ENCODE measurements at regions not wholly inside any gene's neighbourhood (a gene's known extent, or its start where the extent isn't known, plus 50 kb on each side); places are given as distances from the start of the nearest gene placed in this dataset.

- no peak for DNase-seq (ENCODE audit: low spot score)
These were observed 142.0 kb upstream of the MCHR2 start for GRCh38 chr6:100135977-100136376.

GRCh38 chr6:100134703-100135102 lies 140.7 kb upstream of the MCHR2 start:
- DNase-seq (ENCODE audit: low spot score) = no peak

- DNase-seq (ENCODE audit: low spot score) = no peak
These were observed 140.3 kb upstream of the MCHR2 start for GRCh38 chr6:100134297-100134696.

- no peak for DNase-seq (ENCODE audit: low spot score)
These were observed 138.0 kb upstream of the MCHR2 start for GRCh38 chr6:100132005-100132404.

- no peak for DNase-seq (ENCODE audit: low spot score)
These were observed 136.6 kb upstream of the MCHR2 start for GRCh38 chr6:100130630-100131029.

GRCh38 chr6:100126790-100127484 lies 132.9 kb upstream of the MCHR2 start:
- DNase-seq (ENCODE audit: low spot score) = no peak

GRCh38 chr6:100121854-100122609 lies 128.0 kb upstream of the MCHR2 start:
- DNase-seq (ENCODE audit: low spot score) = no peak

GRCh38 chr6:100119261-100119660 lies 125.2 kb upstream of the MCHR2 start:
- DNase-seq (ENCODE audit: low spot score) = no peak

GRCh38 chr6:100118301-100118700 lies 124.3 kb upstream of the MCHR2 start:
- no peak for DNase-seq (ENCODE audit: low spot score)

- DNase-seq (ENCODE audit: low spot score) = no peak
These were observed 123.7 kb upstream of the MCHR2 start for GRCh38 chr6:100117680-100118079.

GRCh38 chr6:100116411-100117194 lies 122.6 kb upstream of the MCHR2 start:
- no peak for DNase-seq (ENCODE audit: low spot score)

- no peak for DNase-seq (ENCODE audit: low spot score)
These were observed 121.5 kb upstream of the MCHR2 start for GRCh38 chr6:100115407-100116101.

GRCh38 chr6:100112855-100113508 lies 119.0 kb upstream of the MCHR2 start:
- no peak for DNase-seq (ENCODE audit: low spot score)

- DNase-seq (ENCODE audit: low spot score) = no peak
These were observed 112.0 kb upstream of the MCHR2 start for GRCh38 chr6:100105919-100106529.

- no peak for DNase-seq (ENCODE audit: low spot score)
These were observed 111.1 kb upstream of the MCHR2 start for GRCh38 chr6:100105138-100105537.

GRCh38 chr6:100103931-100104330 lies 109.9 kb upstream of the MCHR2 start:
- no peak for DNase-seq (ENCODE audit: low spot score)

GRCh38 chr6:100103194-100103593 lies 109.2 kb upstream of the MCHR2 start:
- no peak for DNase-seq (ENCODE audit: low spot score)

GRCh38 chr6:100101644-100102043 lies 107.6 kb upstream of the MCHR2 start:
- DNase-seq (ENCODE audit: low spot score) = no peak

GRCh38 chr6:100100776-100101175 lies 106.8 kb upstream of the MCHR2 start:
- DNase-seq (ENCODE audit: low spot score) = no peak

GRCh38 chr6:100099189-100100074 lies 105.4 kb upstream of the MCHR2 start:
- DNase-seq (ENCODE audit: low spot score) = no peak
